SK-N-SH (cell line): ENCODE measurements at regions not wholly inside any gene's neighbourhood (a gene's known extent, or its start where the extent isn't known, plus 50 kb on each side); places are given as distances from the start of the nearest gene placed in this dataset.

Source experiments
- CTCF ChIA-PET: fragments of 300-600, 350-600 bp; formaldehyde crosslinking; extraction: SDS; loops from one replicate; lab custom pipeline; 2021; lab: Yijun Ruan, JAX
- POLR2A ChIA-PET: fragments of 350-600 bp; sonication (Branson Sonifier 250); formaldehyde crosslinking; extraction: SDS; loops from one replicate; lab custom pipeline; 2020; ENCODE audit warnings: antibody characterized with exemption, inconsistent platforms; lab: Yijun Ruan, JAX
- DNase-seq: peaks from one replicate; pipeline ENCODE4 v3.0.0; 2012
- H2AFZ ChIP-seq: fragments of 200-600 bp; sonication (generic); 2 replicates; pipeline ENCODE4 v1.8.1; 2016; ENCODE audit warnings: antibody characterized with exemption, mild to moderate bottlenecking, low read depth
- H3F3A ChIP-seq: fragments of 200-600 bp; sonication (generic); replicated peaks from 2 replicates; pipeline ENCODE3; 2016; ENCODE audit warnings: antibody characterized with exemption, mild to moderate bottlenecking; ENCODE audit not compliant: insufficient read depth
- H3K27ac ChIP-seq, 2 experiments: fragments of 200-500 bp in 1 of 2; fragments of 200-600 bp in 1 of 2; sonication (Bioruptor generic) in 1 of 2; sonication (generic), shearing (Covaris generic) in 1 of 2; 2 replicates each; pipeline versions ENCODE4 v1.5.1 to v1.6.1; 2014 to 2016; ENCODE audit warnings: low read depth in 2 of 2, inconsistent platforms in 1 of 2, low read length in 1 of 2, mild to moderate bottlenecking in 1 of 2, mixed read lengths in 1 of 2
- H3K27me3 ChIP-seq: fragments of 200-600 bp; sonication (generic), shearing (Covaris generic); 2 replicates; pipeline ENCODE4 v1.6.1; 2016; ENCODE audit warnings: mixed run types; ENCODE audit not compliant: insufficient read depth
- H3K36me3 ChIP-seq, 2 experiments: fragments of 200-500 bp in 1 of 2; fragments of 200-600 bp in 1 of 2; sonication (Bioruptor generic) in 1 of 2; sonication (generic) in 1 of 2; replicated peaks in 1 of 2; 2 replicates each; pipeline versions ENCODE3 to v1.5.1; 2014 to 2016; ENCODE audit warnings: low read length in 1 of 2, mild to moderate bottlenecking in 1 of 2; ENCODE audit not compliant: insufficient read depth in 2 of 2, control insufficient read depth in 1 of 2
- H3K4me1 ChIP-seq, 2 experiments: fragments of 200-500 bp in 1 of 2; fragments of 200-600 bp in 1 of 2; sonication (Bioruptor generic) in 1 of 2; sonication (generic), shearing (Covaris generic) in 1 of 2; 2 replicates each; pipeline versions ENCODE4 v1.5.1 to v1.6.1; 2014 to 2016; ENCODE audit warnings: low read depth in 1 of 2, low read length in 1 of 2, mixed run types in 1 of 2; ENCODE audit not compliant: insufficient read depth in 2 of 2, control insufficient read depth in 1 of 2
- H3K4me2 ChIP-seq: fragments of 200-600 bp; sonication (generic), shearing (Covaris generic); 2 replicates; pipeline ENCODE4 v1.6.1; 2017; ENCODE audit warnings: mixed run types
- H3K4me3 ChIP-seq, 2 experiments: fragments of 200-500 bp in 1 of 2; fragments of 200-600 bp in 1 of 2; sonication (Bioruptor generic) in 1 of 2; sonication (generic), shearing (Covaris generic) in 1 of 2; 2 replicates each; pipeline versions ENCODE4 v1.5.1 to v1.8.1; 2014 to 2016; ENCODE audit warnings: low read depth in 2 of 2, inconsistent platforms in 1 of 2, low read length in 1 of 2, mild to moderate bottlenecking in 1 of 2, mixed read lengths in 1 of 2, moderate library complexity in 1 of 2
- H3K79me2 ChIP-seq: fragments of 200-600 bp; sonication (generic); 2 replicates; pipeline ENCODE4 v1.8.1; 2017; ENCODE audit warnings: mild to moderate bottlenecking; ENCODE audit not compliant: insufficient read depth
- H3K9ac ChIP-seq: fragments of 200-600 bp; sonication (generic); 2 replicates; pipeline ENCODE4 v1.6.1; 2017; ENCODE audit warnings: mixed run types
- H3K9me2 ChIP-seq: fragments of 200-600 bp; sonication (generic); 2 replicates; pipeline ENCODE4 v1.6.1; 2017; ENCODE audit warnings: mixed run types
- H3K9me3 ChIP-seq: fragments of 200-600 bp; sonication (generic); 2 replicates; pipeline ENCODE4 v1.6.1; 2017; ENCODE audit warnings: mixed run types, mild to moderate bottlenecking, moderate library complexity
- H4K20me1 ChIP-seq: fragments of 200-600 bp; sonication (generic); 2 replicates; pipeline ENCODE4 v1.6.1; 2017; ENCODE audit warnings: mild to moderate bottlenecking, mixed run types; ENCODE audit not compliant: insufficient read depth
- CHD2 ChIP-seq: fragments of 150-350 bp; IDR thresholded peaks from 2 replicates; pipeline ENCODE4 v1.6.1; 2018; ENCODE audit warnings: low read length; ENCODE audit not compliant: partially characterized antibody
- CTCF ChIP-seq: fragments of 200-600 bp; sonication (generic); IDR thresholded peaks from 2 replicates; pipeline ENCODE4 v1.6.1; 2017; ENCODE audit warnings: antibody characterized with exemption, mild to moderate bottlenecking, moderate library complexity
- EZH2phosphoT487 ChIP-seq: fragments of 200-600 bp; sonication (generic); IDR thresholded peaks from 2 replicates; pipeline ENCODE4 v1.6.1; 2017; ENCODE audit warnings: low read depth, mixed run types, mild to moderate bottlenecking, antibody characterized with exemption, moderate library complexity, borderline replicate concordance
- JUND ChIP-seq: IDR thresholded peaks from 2 replicates; pipeline ENCODE4 v1.4.0; 2012
- MEF2A ChIP-seq: IDR thresholded peaks from 2 replicates; pipeline ENCODE4 v1.4.0; 2012; ENCODE audit warnings: low read depth, borderline replicate concordance
- MXI1 ChIP-seq: IDR thresholded peaks from 2 replicates; pipeline ENCODE4 v1.6.1; 2012; ENCODE audit warnings: mild to moderate bottlenecking, low read depth, low read length, improper control_type of control experiment
- NFIC ChIP-seq: IDR thresholded peaks from 2 replicates; pipeline ENCODE4 v1.4.0; 2012; ENCODE audit warnings: borderline replicate concordance
- NRF1 ChIP-seq: IDR thresholded peaks from 2 replicates; pipeline ENCODE4 v1.6.1; 2012; ENCODE audit warnings: low read depth, mild to moderate bottlenecking, low read length
- PBX3 ChIP-seq: IDR thresholded peaks from 2 replicates; pipeline ENCODE4; 2012
- RAD21 ChIP-seq: IDR thresholded peaks from 2 replicates; pipeline ENCODE4 v1.6.1; 2012; ENCODE audit warnings: mild to moderate bottlenecking, low read length
- RCOR1 ChIP-seq: fragments of 150-350 bp; IDR thresholded peaks from 2 replicates; pipeline ENCODE4 v1.6.1; 2017; ENCODE audit warnings: antibody characterized with exemption, low read length
- REST ChIP-seq: IDR thresholded peaks from 2 replicates; pipeline ENCODE4 v1.6.1; 2012; ENCODE audit warnings: mild to moderate bottlenecking, low read depth, low read length, moderate library complexity
- SMC3 ChIP-seq: IDR thresholded peaks from 2 replicates; pipeline ENCODE4 v1.6.1; 2012; ENCODE audit warnings: low read depth, low read length, improper control_type of control experiment
- TAF1 ChIP-seq: IDR thresholded peaks from 2 replicates; pipeline ENCODE4 v1.6.1; 2012; ENCODE audit warnings: low read depth, mild to moderate bottlenecking, low read length, moderate library complexity, borderline replicate concordance
- TCF12 ChIP-seq: IDR thresholded peaks from 2 replicates; pipeline ENCODE4 v1.4.0; 2012
- WGBS: methylation state at CpG from one replicate; pipeline ENCODE4 v1.1.6; 2017; ENCODE audit warnings: low lambda C conversion rate; 5-methylcytosine and 5-hydroxymethylcytosine counted together

GRCh38 chr11:31871310-31872075, 60.4 kb upstream of the PAX6 start:
- H3F3A ChIP-seq = no peaks in the 10 kb centered on the region
- H3K4me2 ChIP-seq = no peak overlapping the region
- H3K27ac ChIP-seq = no peak overlapping the region
- no peaks in the 10 kb centered on the region for H3K9me2 ChIP-seq
- H3K79me2 ChIP-seq = no peaks in the 10 kb centered on the region
- peaks cover 11% of the 10 kb centered on the region; the same call in 1 of the 2 replicates for H3K27me3 ChIP-seq
- TF ChIP-seq MXI1 (no peak), CTCF (0 out of 2 replicates have a peak, but pooled peaks have one; percentile 0)
- TF ChIP-seq, all 33 proteins: peak for 1
- H3K4me3 ChIP-seq = peak overlapping the region in 1 of 2 experiments; percentile 45; a peak in 1 of 4 replicates
- no peaks in the 10 kb centered on the region for H3K9me3 ChIP-seq
- no peak overlapping the region for H2AFZ ChIP-seq
- WGBS = 25% methylated on average over 9 of the region's 10 CpGs
- no peaks in the 10 kb centered on the region for H4K20me1 ChIP-seq
- no peak for DNase-seq
- no peaks in the 10 kb centered on the region for H3K36me3 ChIP-seq
- no peak overlapping the region for H3K9ac ChIP-seq
- CTCF ChIA-PET = interaction anchor here (0.7 to 3.8 kb wide), 33 partner anchors 10 to 764 kb away, joined by 3 to 43 read pairs (median 5); no protein-coding TSS in a partner anchor
- 0 out of 4 replicates have a peak, but pooled peaks cover 0 to 3% of the 10 kb centered on the region in 2 experiments for H3K4me1 ChIP-seq
- POLR2A ChIA-PET = no interaction called here

GRCh38 chr11:31870609-31871309, 59.6 kb upstream of the PAX6 start:
- H3K9ac ChIP-seq = no peak overlapping the region

More at GRCh38 chr11:31870609-31871309, 59.6 kb upstream of the PAX6 start:
- no peaks in the 10 kb centered on the region for H4K20me1 ChIP-seq
- no peak overlapping the region for H3K4me2 ChIP-seq
- ChIA-PET POLR2A (no interaction called here), CTCF (interaction anchor here (0.5 to 3.8 kb wide), 46 partner anchors 9 to 766 kb away, joined by 3 to 43 read pairs (median 4); partner anchors contain the start of genes DCDC1 and DNAJC24)
- H3F3A ChIP-seq = no peaks in the 10 kb centered on the region
- 11% methylated on average over 13 of the region's 13 CpGs for WGBS
- peaks cover 11% of the 10 kb centered on the region; the same call in 1 of the 2 replicates for H3K27me3 ChIP-seq
- H3K9me3 ChIP-seq = no peaks in the 10 kb centered on the region
- H3K27ac ChIP-seq = no peak overlapping the region
- no peaks in the 10 kb centered on the region for H3K36me3 ChIP-seq
- H2AFZ ChIP-seq = no peak overlapping the region
- no peak for TF ChIP-seq REST
- no peak for TF ChIP-seq CHD2
- no peak for TF ChIP-seq EZH2phosphoT487
- peak; percentile 71 for TF ChIP-seq CTCF
- peak; percentile 90 for TF ChIP-seq SMC3
- TF ChIP-seq TAF1 = no peak
- TF ChIP-seq PBX3 = no peak
- TF ChIP-seq MEF2A = no peak
- no peak for TF ChIP-seq MXI1
- TF ChIP-seq RCOR1 = no peak
- TF ChIP-seq NFIC = no peak
- no peak for TF ChIP-seq NRF1
- peak; percentile 80 for TF ChIP-seq RAD21
- TF ChIP-seq TCF12 = no peak
- TF ChIP-seq JUND = no peak
- TF ChIP-seq, all 33 proteins: peak for 3
- Histone ChIP-seq H3K79me2 (no peaks in the 10 kb centered on the region), H3K9me2 (no peaks in the 10 kb centered on the region), H3K4me1 (0 out of 4 replicates have a peak, but pooled peaks cover 0 to 3% of the 10 kb centered on the region in 2 experiments), H3K4me3 (peak overlapping the region in 1 of 2 experiments; percentile 45; a peak in 1 of 4 replicates)
- DNase-seq = peak; percentile 49
